ENCODE measurements at regions not wholly inside any gene's neighbourhood (a gene's known extent, or its start where the extent isn't known, plus 50 kb on each side); places are given as distances from the start of the nearest gene placed in this dataset.

GRCh38 chr16:49216593-49216992 is 65.0 kb downstream of the CBLN1 start:
- intact Hi-C loops (cut with DNase I) = no loop called here

GRCh38 chr16:49213594-49213993 is 68.0 kb downstream of the CBLN1 start:
- no peak for DNase-seq
- intact Hi-C loops (cut with DNase I) = no loop called here

More at GRCh38 chr16:49216593-49216992, 65.0 kb downstream of the CBLN1 start:
- DNase-seq = no peak

- intact Hi-C loops (cut with DNase I) = no loop called here
- no peak for DNase-seq
Observed at GRCh38 chr16:49204191-49204590, 77.4 kb downstream of the CBLN1 start.

GRCh38 chr16:49203361-49203760 is 78.3 kb downstream of the CBLN1 start:
- no peak for DNase-seq
- intact Hi-C loops (cut with DNase I) = no loop called here

GRCh38 chr16:49201118-49201517 is 80.5 kb downstream of the CBLN1 start:
- intact Hi-C loops (cut with DNase I) = no loop called here
- DNase-seq = peak in 1 of 42 donors; percentile 5

GRCh38 chr16:49200223-49200820 is 81.3 kb downstream of the CBLN1 start:
- intact Hi-C loops (cut with DNase I) = no loop called here
- DNase-seq = no peak

- intact Hi-C loops (cut with DNase I) = no loop called here
Observed at GRCh38 chr16:49195237-49195548, 86.4 kb downstream of the CBLN1 start.

GRCh38 chr16:49194537-49195236 is 87.0 kb downstream of the CBLN1 start:
- intact Hi-C loops (cut with DNase I) = no loop called here
- DNase-seq = no peak

More at GRCh38 chr16:49195237-49195548, 86.4 kb downstream of the CBLN1 start:
- DNase-seq = no peak

GRCh38 chr16:49193596-49193995 is 88.0 kb downstream of the CBLN1 start:
- intact Hi-C loops (cut with DNase I) = no loop called here
- no peak for DNase-seq

GRCh38 chr16:49189286-49189685 is 92.4 kb downstream of the CBLN1 start:
- no peak for DNase-seq
- intact Hi-C loops (cut with DNase I) = no loop called here

- intact Hi-C loops (cut with DNase I) = no loop called here
- peak in 1 of 42 donors; percentile 1 for DNase-seq
Observed at GRCh38 chr16:49183911-49184310, 97.7 kb downstream of the CBLN1 start.

- DNase-seq = no peak
- intact Hi-C loops (cut with DNase I) = no loop called here
Observed at GRCh38 chr16:49181791-49182518, 99.7 kb downstream of the CBLN1 start.

- DNase-seq = no peak
- intact Hi-C loops (cut with DNase I) = no loop called here
Observed at GRCh38 chr16:49179714-49180330, 101.8 kb downstream of the CBLN1 start.

GRCh38 chr16:49168126-49168525 is 113.5 kb downstream of the CBLN1 start:
- intact Hi-C loops (cut with DNase I) = no loop called here
- DNase-seq = no peak

- no peak for DNase-seq
- intact Hi-C loops (cut with DNase I) = no loop called here
Observed at GRCh38 chr16:49165025-49165424, 116.6 kb downstream of the CBLN1 start.

- intact Hi-C loops (cut with DNase I) = no loop called here
- no peak for DNase-seq
Observed at GRCh38 chr16:49161191-49161590, 120.4 kb downstream of the CBLN1 start.

- intact Hi-C loops (cut with DNase I) = no loop called here
- DNase-seq = peak in 1 of 42 donors; percentile 2
Observed at GRCh38 chr16:49158029-49158642, 123.5 kb downstream of the CBLN1 start.

- DNase-seq = no peak
- intact Hi-C loops (cut with DNase I) = no loop called here
Observed at GRCh38 chr16:49150341-49150740, 131.3 kb downstream of the CBLN1 start.

- DNase-seq = no peak
- intact Hi-C loops (cut with DNase I) = no loop called here
Observed at GRCh38 chr16:49148410-49148809, 133.2 kb downstream of the CBLN1 start.

- intact Hi-C loops (cut with DNase I) = no loop called here
Observed at GRCh38 chr16:49140618-49141017, 141.0 kb downstream of the CBLN1 start.

More at GRCh38 chr16:49140618-49141017, 141.0 kb downstream of the CBLN1 start:
- DNase-seq = no peak

All from head of caudate nucleus (tissue), 42 donors.